Adrenal gland (tissue), 9 donors: ENCODE measurements at regions not wholly inside any gene's neighbourhood (a gene's known extent, or its start where the extent isn't known, plus 50 kb on each side); places are given as distances from the start of the nearest gene placed in this dataset.

Source experiments
- DNase-seq, 7 donors: peaks; one replicate each; pipeline ENCODE4 v3.0.0-alpha.2; 2019 to 2020
- H3K27ac ChIP-seq, 5 donors: fragments of 200-600 bp; sonication (generic) in 4 of 5; 1 replicate in 3 of 5; 2 replicates in 2 of 5; pipeline versions ENCODE4 v1.5.1 to v1.8.0; 2016 to 2020; ENCODE audit warnings: mild to moderate bottlenecking in 1 of 5
- H3K27me3 ChIP-seq: fragments of 200-600 bp; 2 replicates; pipeline ENCODE4 v1.8.0; 2021
- H3K36me3 ChIP-seq, 2 donors: fragments of 200-600 bp; replicated peaks in 1 of 2; 1 replicate in 1 of 2; 2 replicates in 1 of 2; pipeline versions ENCODE4 v1.5.1 to v1.8.0; 2018 to 2022
- H3K4me1 ChIP-seq, 2 donors: fragments of 200-600 bp; replicated peaks in 1 of 2; 1 replicate in 1 of 2; 2 replicates in 1 of 2; pipeline versions ENCODE4 v1.5.1 to v1.8.0; 2018 to 2021
- H3K4me3 ChIP-seq, 4 donors: fragments of 200-600 bp; sonication (generic) in 3 of 4; one replicate each; pipeline ENCODE4 v1.5.1; 2016 to 2018
- H3K9me3 ChIP-seq, 3 donors: fragments of 200-600 bp; sonication (generic) in 1 of 3; replicated peaks in 1 of 3; 1 replicate in 2 of 3; 2 replicates in 1 of 3; pipeline versions ENCODE4 v1.5.1 to v1.8.0; 2016 to 2021
- POLR2A ChIP-seq, 2 donors: fragments of 450-650 bp; IDR thresholded peaks; one replicate each; pipeline ENCODE4 v1.6.1; 2017; ENCODE audit warnings: antibody characterized with exemption in 2 of 2, mild to moderate bottlenecking in 2 of 2, moderate library complexity in 1 of 2
- WGBS, 4 donors: extraction: QIAGEN DNeasy Blood & Tissue Kit in 2 of 4; methylation state at CpG; one replicate each; pipeline versions ENCODE4 v1.1.5 to v1.1.7; 2013 to 2017; 5-methylcytosine and 5-hydroxymethylcytosine counted together
- intact Hi-C, 2 donors: fragments of 100-400 bp; cut with DNase I; formaldehyde crosslinking; loops; one replicate each; pipeline versions ENCODE4 v1.14.1 to v1.15.0; 2022 to 2023
- TF ChIP-seq, protein P1 (sequence below), 6 experiments: fragments of 450-650 bp in 4 of 6; fragments of 200-600 bp in 2 of 6; sonication (generic) in 1 of 6; IDR thresholded peaks; 1 replicate in 5 of 6; 2 replicates in 1 of 6; pipeline versions ENCODE4 v1.5.1 to v1.8.0; 2016 to 2021; ENCODE audit warnings: antibody characterized with exemption in 6 of 6, mild to moderate bottlenecking in 2 of 6, moderate library complexity in 1 of 6
- donor health status: healthy with polysubstance abuse.
- donor health status: Bipolar disorder and iron deficiency.
- donor health status: DM: yes; HTN: yes; CAD: no.
- donor health status: DM: no; HTN: no; CAD: no.
- donor health status: DM: no; HTN: no; CAD: no.

DNA sequence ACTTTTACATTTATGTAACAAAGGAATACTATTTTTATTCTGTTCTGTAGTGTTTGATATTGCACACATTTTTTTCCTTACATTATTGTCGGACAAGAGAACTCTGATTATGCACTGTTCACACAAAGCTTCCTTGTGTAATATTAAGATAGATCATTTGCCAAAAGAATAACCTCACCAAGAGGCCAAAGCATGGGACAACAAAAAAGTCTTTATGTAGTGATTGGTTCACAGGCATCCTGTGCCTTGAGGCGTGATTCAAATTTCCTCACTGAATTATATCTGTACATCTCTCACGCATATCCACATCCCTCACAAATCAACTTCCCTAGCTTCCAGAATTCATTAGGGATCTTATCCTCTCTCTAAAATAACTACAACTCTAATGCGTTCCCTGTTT lies 642.7 kb downstream of the NR4A2 start:
- no peak overlapping the region for H3K27ac ChIP-seq
- no peak for TF ChIP-seq POLR2A (IDR thresholded peaks at IDR 0.05)
- TF ChIP-seq, protein P1, sequence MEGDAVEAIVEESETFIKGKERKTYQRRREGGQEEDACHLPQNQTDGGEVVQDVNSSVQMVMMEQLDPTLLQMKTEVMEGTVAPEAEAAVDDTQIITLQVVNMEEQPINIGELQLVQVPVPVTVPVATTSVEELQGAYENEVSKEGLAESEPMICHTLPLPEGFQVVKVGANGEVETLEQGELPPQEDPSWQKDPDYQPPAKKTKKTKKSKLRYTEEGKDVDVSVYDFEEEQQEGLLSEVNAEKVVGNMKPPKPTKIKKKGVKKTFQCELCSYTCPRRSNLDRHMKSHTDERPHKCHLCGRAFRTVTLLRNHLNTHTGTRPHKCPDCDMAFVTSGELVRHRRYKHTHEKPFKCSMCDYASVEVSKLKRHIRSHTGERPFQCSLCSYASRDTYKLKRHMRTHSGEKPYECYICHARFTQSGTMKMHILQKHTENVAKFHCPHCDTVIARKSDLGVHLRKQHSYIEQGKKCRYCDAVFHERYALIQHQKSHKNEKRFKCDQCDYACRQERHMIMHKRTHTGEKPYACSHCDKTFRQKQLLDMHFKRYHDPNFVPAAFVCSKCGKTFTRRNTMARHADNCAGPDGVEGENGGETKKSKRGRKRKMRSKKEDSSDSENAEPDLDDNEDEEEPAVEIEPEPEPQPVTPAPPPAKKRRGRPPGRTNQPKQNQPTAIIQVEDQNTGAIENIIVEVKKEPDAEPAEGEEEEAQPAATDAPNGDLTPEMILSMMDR (IDR thresholded peaks at IDR 0.05): no peak
- no peaks in the 10 kb centered on the region for H3K27me3 ChIP-seq
- intact Hi-C loops: no loop called here
- 72 to 74% (median 73%) methylated on average over 4 of the region's 4 CpGs for WGBS, 4 donors
- DNase-seq: no peak
- no peak overlapping the region for H3K4me3 ChIP-seq
- no peaks in the 10 kb centered on the region for H3K36me3 ChIP-seq
- no peaks in the 10 kb centered on the region for H3K4me1 ChIP-seq
- H3K9me3 ChIP-seq: no peaks in the 10 kb centered on the region

DNA sequence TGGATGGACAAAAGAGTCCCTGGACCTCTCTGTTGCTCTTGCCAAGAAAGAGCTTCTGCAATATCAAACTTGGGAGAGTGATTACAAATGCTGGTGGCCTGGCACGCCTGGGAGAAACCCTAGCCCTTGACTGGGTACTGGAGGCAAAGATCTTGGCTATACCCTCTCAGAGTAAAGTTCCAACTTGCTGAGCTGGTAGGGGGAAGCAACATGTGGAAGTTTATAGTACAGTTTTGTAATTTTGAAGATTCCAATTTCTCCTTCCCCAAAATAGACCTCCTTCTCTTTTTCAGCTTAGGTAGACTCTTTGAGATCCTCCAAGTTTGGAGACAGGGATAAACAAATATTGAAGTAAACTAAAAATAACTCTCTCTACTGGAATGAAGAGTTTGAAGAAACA lies 645.3 kb downstream of the NR4A2 start:
- H3K4me3 ChIP-seq: no peak overlapping the region
- 40 to 72% (median 58%) methylated on average over 1 of the region's 1 CpG for WGBS, 4 donors
- no peaks in the 10 kb centered on the region for H3K4me1 ChIP-seq
- intact Hi-C loops: no loop called here
- H3K9me3 ChIP-seq: no peaks in the 10 kb centered on the region
- TF ChIP-seq POLR2A (IDR thresholded peaks at IDR 0.05): no peak
- TF ChIP-seq, protein P1 (IDR thresholded peaks at IDR 0.05): no peak
- no peaks in the 10 kb centered on the region for H3K27me3 ChIP-seq
- H3K27ac ChIP-seq: no peak overlapping the region
- no peaks in the 10 kb centered on the region for H3K36me3 ChIP-seq
- peak in 2 of 7 donors; percentile 0 to 12 for DNase-seq

DNA sequence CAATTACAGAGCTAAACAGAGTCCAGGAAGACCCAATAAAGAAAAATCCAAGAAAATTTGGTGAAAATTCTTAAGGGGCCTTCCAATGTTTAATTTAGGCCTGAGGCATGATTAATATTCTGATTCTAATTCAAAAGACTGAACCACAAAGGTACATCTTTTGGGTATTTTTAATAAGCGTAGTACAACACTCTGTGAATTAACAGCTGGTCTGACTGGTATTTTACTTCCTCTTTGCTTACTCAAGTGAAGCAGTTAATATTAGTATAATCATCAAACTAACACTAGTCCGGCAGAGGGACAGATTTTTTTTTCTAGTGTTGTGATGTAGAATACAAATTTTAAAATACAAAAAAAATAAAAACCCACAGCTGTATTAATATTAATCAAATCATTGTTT lies 652.9 kb downstream of the NR4A2 start:
- Histone ChIP-seq H3K4me1 (no peaks in the 10 kb centered on the region), H3K36me3 (no peaks in the 10 kb centered on the region), H3K4me3 (no peak overlapping the region), H3K9me3 (peaks cover 0 to 5% (median 3%) of the 10 kb centered on the region in 3 donors), H3K27me3 (no peaks in the 10 kb centered on the region), H3K27ac (no peak overlapping the region)
- intact Hi-C loops: no loop called here
- no peak for DNase-seq
- 63 to 84% (median 71%) methylated on average over 2 of the region's 2 CpGs for WGBS, 4 donors
- TF ChIP-seq, protein P1 (IDR thresholded peaks at IDR 0.05): no peak
- TF ChIP-seq POLR2A (IDR thresholded peaks at IDR 0.05): no peak

DNA sequence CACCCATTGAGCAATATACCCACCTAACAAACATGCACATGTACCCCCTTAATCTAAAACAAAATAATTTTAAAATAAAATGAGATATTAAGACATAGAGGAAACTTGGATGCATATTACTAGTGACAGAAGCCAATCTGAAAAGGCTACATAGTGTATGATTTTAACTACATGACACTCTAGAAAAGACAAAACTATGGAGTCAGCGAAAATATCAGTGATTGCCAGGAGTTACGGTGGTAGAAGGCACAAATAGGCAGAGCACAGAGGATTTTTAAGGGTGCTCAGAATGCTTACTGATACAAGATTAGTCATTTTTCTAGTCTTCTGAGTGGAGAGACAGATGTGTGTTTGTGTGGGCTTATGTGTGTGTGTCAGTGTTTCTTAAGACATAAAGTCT lies 656.6 kb downstream of the NR4A2 start:
- intact Hi-C loops: no loop called here
- no peak overlapping the region for H3K4me3 ChIP-seq
- no peak overlapping the region for H3K27ac ChIP-seq
- no peaks in the 10 kb centered on the region for H3K4me1 ChIP-seq
- peaks cover 0 to 7% (median 5%) of the 10 kb centered on the region in 3 donors for H3K9me3 ChIP-seq
- DNase-seq: no peak
- no peak for TF ChIP-seq POLR2A (IDR thresholded peaks at IDR 0.05)
- TF ChIP-seq, protein P1 (IDR thresholded peaks at IDR 0.05): no peak
- H3K36me3 ChIP-seq: no peaks in the 10 kb centered on the region
- WGBS, 4 donors: 66 to 75% (median 68%) methylated on average over 2 of the region's 2 CpGs
- no peaks in the 10 kb centered on the region for H3K27me3 ChIP-seq
